Thyroid gland (tissue), 4 donors: ENCODE measurements at regions not wholly inside any gene's neighbourhood (a gene's known extent, or its start where the extent isn't known, plus 50 kb on each side); places are given as distances from the start of the nearest gene placed in this dataset.

ENCODE experiments used
- DNase-seq, 2 donors: peaks; one replicate each; pipeline ENCODE4 v3.0.0-alpha.2; 2019
- H3K27ac ChIP-seq, 3 donors: fragments of 200-600 bp; sonication (generic); 1 replicate in 2 of 3; 2 replicates in 1 of 3; pipeline ENCODE4 v1.5.1; 2016 to 2019; ENCODE audit warnings: mild to moderate bottlenecking in 1 of 3, moderate library complexity in 1 of 3
- H3K27me3 ChIP-seq: fragments of 200-600 bp; sonication (generic); one replicate; pipeline ENCODE4 v1.5.1; 2019
- H3K36me3 ChIP-seq, 2 donors: fragments of 200-600 bp; sonication (generic); one replicate each; pipeline ENCODE4 v1.5.1; 2016 to 2019
- H3K4me1 ChIP-seq, 2 donors: fragments of 200-600 bp; sonication (generic); one replicate each; pipeline ENCODE4 v1.5.1; 2017 to 2019
- H3K4me3 ChIP-seq, 3 donors: fragments of 200-600 bp; sonication (generic); replicated peaks in 1 of 3; 1 replicate in 2 of 3; 2 replicates in 1 of 3; pipeline ENCODE4 v1.5.1; 2016; ENCODE audit warnings: mild to moderate bottlenecking in 1 of 3
- H3K9me3 ChIP-seq: fragments of 200-600 bp; sonication (generic); one replicate; pipeline ENCODE4 v1.5.1; 2017
- POLR2A ChIP-seq, 2 donors: fragments of 450-650 bp; IDR thresholded peaks; one replicate each; pipeline ENCODE4 v1.6.1; 2017; ENCODE audit warnings: antibody characterized with exemption in 2 of 2, mild to moderate bottlenecking in 2 of 2, moderate library complexity in 1 of 2
- WGBS, 2 donors: methylation state at CpG; one replicate each; pipeline ENCODE4 v1.1.5; 2017; 5-methylcytosine and 5-hydroxymethylcytosine counted together
- intact Hi-C: fragments of 100-400 bp; cut with DNase I; formaldehyde crosslinking; loops from one replicate; pipeline ENCODE4 v1.15.1; 2023
- TF ChIP-seq, protein P1 (sequence below), 6 experiments: fragments of 200-600 bp in 3 of 6; fragments of 450-650 bp in 3 of 6; sonication (generic) in 3 of 6; IDR thresholded peaks; one replicate each; pipeline ENCODE4 v1.5.1; 2016 to 2019; ENCODE audit warnings: antibody characterized with exemption in 6 of 6, mild to moderate bottlenecking in 2 of 6, inconsistent platforms in 1 of 6, moderate library complexity in 1 of 6

DNA sequence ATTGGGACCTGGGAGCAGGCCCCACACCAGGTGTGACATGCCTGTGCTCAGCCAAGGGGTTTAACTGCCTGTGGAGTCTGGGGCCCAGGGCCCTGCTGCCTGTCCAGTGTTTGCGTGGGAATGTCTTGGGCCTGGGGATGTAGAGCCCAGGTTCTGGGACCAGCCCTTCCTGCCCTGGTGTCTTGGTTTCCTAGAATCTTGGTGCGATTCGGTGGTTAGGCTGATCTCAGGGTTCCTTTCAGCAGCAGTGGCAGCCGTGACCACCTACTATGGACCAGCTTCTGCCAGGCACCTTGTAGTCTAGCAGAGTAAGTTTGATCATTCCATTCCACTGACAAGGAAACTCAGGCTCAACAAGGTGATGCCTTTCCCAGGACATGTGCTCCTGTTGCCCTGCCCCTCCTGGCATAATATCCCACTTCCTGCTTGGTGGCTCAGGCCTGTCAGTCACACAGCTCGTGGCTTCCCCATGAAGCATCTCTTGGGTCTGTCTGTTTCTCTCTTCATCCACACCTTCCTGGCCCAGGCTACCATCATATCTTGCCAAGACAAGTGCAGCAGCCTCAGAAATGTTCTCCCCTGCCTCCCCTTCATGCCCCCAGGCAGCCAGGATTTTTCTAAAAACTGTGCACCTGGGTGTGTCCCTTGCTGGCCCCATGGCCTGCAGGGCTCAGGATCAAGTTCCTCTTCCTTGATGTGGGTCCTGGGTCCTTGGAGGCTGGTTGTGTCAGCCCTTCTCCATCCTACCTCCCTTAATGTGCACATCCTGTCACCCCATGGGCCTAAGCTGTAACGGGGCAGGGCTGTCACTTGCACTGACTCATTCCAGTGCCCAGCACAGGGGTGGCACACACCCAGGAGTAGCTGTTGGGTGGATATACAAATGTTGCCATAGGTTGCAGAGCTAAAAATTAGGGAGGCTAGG lies 101.6 kb downstream of the SLC25A47 start:
- intact Hi-C loops = no loop called here
- H3K36me3 ChIP-seq = no peaks in the 10 kb centered on the region
- no peaks in the 10 kb centered on the region for H3K4me1 ChIP-seq
- no peak overlapping the region for H3K4me3 ChIP-seq
- TF ChIP-seq, protein P1, sequence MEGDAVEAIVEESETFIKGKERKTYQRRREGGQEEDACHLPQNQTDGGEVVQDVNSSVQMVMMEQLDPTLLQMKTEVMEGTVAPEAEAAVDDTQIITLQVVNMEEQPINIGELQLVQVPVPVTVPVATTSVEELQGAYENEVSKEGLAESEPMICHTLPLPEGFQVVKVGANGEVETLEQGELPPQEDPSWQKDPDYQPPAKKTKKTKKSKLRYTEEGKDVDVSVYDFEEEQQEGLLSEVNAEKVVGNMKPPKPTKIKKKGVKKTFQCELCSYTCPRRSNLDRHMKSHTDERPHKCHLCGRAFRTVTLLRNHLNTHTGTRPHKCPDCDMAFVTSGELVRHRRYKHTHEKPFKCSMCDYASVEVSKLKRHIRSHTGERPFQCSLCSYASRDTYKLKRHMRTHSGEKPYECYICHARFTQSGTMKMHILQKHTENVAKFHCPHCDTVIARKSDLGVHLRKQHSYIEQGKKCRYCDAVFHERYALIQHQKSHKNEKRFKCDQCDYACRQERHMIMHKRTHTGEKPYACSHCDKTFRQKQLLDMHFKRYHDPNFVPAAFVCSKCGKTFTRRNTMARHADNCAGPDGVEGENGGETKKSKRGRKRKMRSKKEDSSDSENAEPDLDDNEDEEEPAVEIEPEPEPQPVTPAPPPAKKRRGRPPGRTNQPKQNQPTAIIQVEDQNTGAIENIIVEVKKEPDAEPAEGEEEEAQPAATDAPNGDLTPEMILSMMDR (IDR thresholded peaks at IDR 0.05) = no peak
- TF ChIP-seq POLR2A (IDR thresholded peaks at IDR 0.05) = no peak
- H3K27me3 ChIP-seq = no peaks in the 10 kb centered on the region
- H3K27ac ChIP-seq = no peak overlapping the region
- DNase-seq = no peak
- 91% methylated on average over 3 to 6 of the region's 6 CpGs for WGBS, 2 donors
- H3K9me3 ChIP-seq = no peaks in the 10 kb centered on the region

DNA sequence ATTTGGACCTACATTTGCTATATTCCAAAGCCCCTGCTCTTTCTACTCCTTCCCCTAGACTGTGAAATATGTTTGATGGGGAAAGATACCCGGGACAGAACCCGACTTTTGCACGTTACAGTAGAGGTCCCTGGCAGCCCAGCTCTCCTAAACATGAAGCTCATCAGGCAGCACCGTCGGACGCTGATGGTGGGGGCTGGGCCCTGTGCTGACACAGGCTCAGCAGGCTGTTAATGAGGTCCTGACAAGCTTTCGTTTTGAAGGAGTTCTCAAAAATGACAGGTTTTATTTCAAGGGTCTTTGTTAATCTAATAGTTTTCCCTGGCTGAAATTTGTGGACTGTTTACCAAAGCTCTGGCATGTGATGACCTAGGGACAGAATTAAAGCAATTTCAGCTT lies 102.3 kb downstream of the SLC25A47 start:
- TF ChIP-seq, protein P1 (IDR thresholded peaks at IDR 0.05) = no peak
- TF ChIP-seq POLR2A (IDR thresholded peaks at IDR 0.05) = no peak
- no peak for DNase-seq
- H3K36me3 ChIP-seq = no peaks in the 10 kb centered on the region
- H3K27me3 ChIP-seq = no peaks in the 10 kb centered on the region
- WGBS, 2 donors = 79 to 83% methylated on average over 7 of the region's 7 CpGs
- no peak overlapping the region for H3K4me3 ChIP-seq
- H3K27ac ChIP-seq = no peak overlapping the region
- intact Hi-C loops = no loop called here
- H3K9me3 ChIP-seq = no peaks in the 10 kb centered on the region
- no peaks in the 10 kb centered on the region for H3K4me1 ChIP-seq

DNA sequence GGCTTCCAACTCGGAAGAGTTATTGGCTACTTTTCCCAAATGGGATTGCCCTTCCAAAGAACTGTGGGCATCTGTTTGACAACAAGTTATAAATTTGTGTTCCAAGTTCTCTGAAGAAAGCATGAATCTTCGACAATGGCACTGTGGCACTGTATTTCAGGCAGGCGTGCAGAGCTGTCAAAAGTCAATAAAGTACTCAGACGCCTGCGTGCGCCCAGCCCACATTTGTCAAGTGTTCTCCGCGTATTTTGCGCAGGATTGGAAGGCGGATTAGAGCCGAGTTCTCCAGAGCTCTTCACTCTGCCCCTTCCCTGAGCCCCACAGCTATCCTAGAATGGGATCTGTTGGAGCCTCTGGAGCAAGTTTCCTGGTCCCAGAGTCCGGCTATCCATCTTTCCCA lies 103.2 kb downstream of the SLC25A47 start:
- no peak for DNase-seq
- H3K9me3 ChIP-seq = no peaks in the 10 kb centered on the region
- H3K4me1 ChIP-seq = no peaks in the 10 kb centered on the region
- H3K27me3 ChIP-seq = no peaks in the 10 kb centered on the region
- H3K27ac ChIP-seq = no peak overlapping the region
- WGBS, 2 donors = 87 to 94% methylated on average over 12 of the region's 12 CpGs
- no peak for TF ChIP-seq POLR2A (IDR thresholded peaks at IDR 0.05)
- TF ChIP-seq, protein P1 (IDR thresholded peaks at IDR 0.05) = no peak
- no peaks in the 10 kb centered on the region for H3K36me3 ChIP-seq
- no peak overlapping the region for H3K4me3 ChIP-seq
- intact Hi-C loops = no loop called here

GRCh38 chr14:100427166-100427565 lies 104.0 kb downstream of the SLC25A47 start:
- Histone ChIP-seq H3K4me1 (no peaks in the 10 kb centered on the region), H3K27ac (no peak overlapping the region), H3K36me3 (no peaks in the 10 kb centered on the region), H3K4me3 (no peak overlapping the region), H3K27me3 (no peaks in the 10 kb centered on the region), H3K9me3 (no peaks in the 10 kb centered on the region)
- intact Hi-C loops = no loop called here
- no peak for DNase-seq
- TF ChIP-seq, protein P1 (IDR thresholded peaks at IDR 0.05) = no peak
- TF ChIP-seq POLR2A (IDR thresholded peaks at IDR 0.05) = no peak
- 87 to 90% methylated on average over 6 of the region's 6 CpGs for WGBS, 2 donors

- intact Hi-C loops = no loop called here
- no peak for DNase-seq
- TF ChIP-seq, protein P1 (IDR thresholded peaks at IDR 0.05) = no peak
- no peak for TF ChIP-seq POLR2A (IDR thresholded peaks at IDR 0.05)
- Histone ChIP-seq H3K27me3 (no peaks in the 10 kb centered on the region), H3K9me3 (no peaks in the 10 kb centered on the region), H3K4me1 (no peaks in the 10 kb centered on the region), H3K36me3 (no peaks in the 10 kb centered on the region), H3K4me3 (no peak overlapping the region), H3K27ac (no peak overlapping the region)
- 84 to 91% methylated on average over 9 of the region's 9 CpGs for WGBS, 2 donors
These were observed 105.6 kb downstream of the SLC25A47 start for GRCh38 chr14:100428727-100429126.
